T-cell (primary cell): ENCODE measurements at regions not wholly inside any gene's neighbourhood (a gene's known extent, or its start where the extent isn't known, plus 50 kb on each side); places are given as distances from the start of the nearest gene placed in this dataset.

Experiments used
- ATAC-seq, 4 experiments: fragments of 200-7000 bp in 3 of 4; fragments of 150-1000 bp in 1 of 4; cut with Tn5 transposase; replicated peaks in 1 of 4; 1 replicate in 3 of 4; 2 replicates in 1 of 4; pipeline ENCODE4 v1.10.0; 2021; ENCODE audit warnings: moderate library complexity in 3 of 4, mild to moderate bottlenecking in 2 of 4, moderate number of reproducible peaks in 1 of 4
- CTCF ChIA-PET, 2 donors: fragments of 300-600 bp; sonication (Branson Sonifier 250); formaldehyde crosslinking; loops; one replicate each; lab custom pipeline; 2022; ENCODE audit warnings: antibody characterized with exemption in 2 of 2; lab: Charles Lee
- POLR2A ChIA-PET, 2 donors: fragments of 300-600 bp; sonication (Branson Sonifier 250); formaldehyde crosslinking; loops; one replicate each; lab custom pipeline; 2022; ENCODE audit warnings: antibody characterized with exemption in 2 of 2; lab: Charles Lee
- DNase-seq, 35 experiments: peaks; one replicate each; pipeline versions ENCODE4 v3.0.0 to v3.0.0-alpha.2; 2013 to 2023
- H3K27ac ChIP-seq: one replicate; pipeline ENCODE4 v1.5.1; 2013; ENCODE audit warnings: low read length
- H3K27me3 ChIP-seq, 2 experiments: replicated peaks in 1 of 2; 1 replicate in 1 of 2; 2 replicates in 1 of 2; pipeline versions ENCODE4 v1.6.1 to v1.7.0; 2013; ENCODE audit warnings: low read length in 1 of 2, mixed read lengths in 1 of 2; ENCODE audit not compliant: control insufficient read depth in 2 of 2, insufficient read depth in 2 of 2; ENCODE audit errors: extremely low read depth in 1 of 2
- H3K36me3 ChIP-seq, 2 donors: 1 replicate in 1 of 2; 2 replicates in 1 of 2; pipeline versions ENCODE4 v1.6.1 to v1.7.0; 2013; ENCODE audit warnings: low read length in 1 of 2; ENCODE audit not compliant: control insufficient read depth in 2 of 2, insufficient read depth in 1 of 2; ENCODE audit errors: extremely low read depth in 1 of 2
- H3K4me1 ChIP-seq, 2 experiments: 1 replicate in 1 of 2; 2 replicates in 1 of 2; pipeline versions ENCODE4 v1.6.1 to v1.7.0; 2013; ENCODE audit warnings: low read length in 2 of 2, mixed read lengths in 1 of 2; ENCODE audit not compliant: insufficient read depth in 2 of 2, control insufficient read depth in 1 of 2; ENCODE audit errors: extremely low read depth in 1 of 2
- H3K4me3 ChIP-seq, 2 donors: 1 replicate in 1 of 2; 2 replicates in 1 of 2; pipeline versions ENCODE4 v1.5.1 to v1.7.0; 2013; ENCODE audit warnings: mild to moderate bottlenecking in 2 of 2, low read length in 1 of 2, moderate library complexity in 1 of 2; ENCODE audit not compliant: control insufficient read depth in 1 of 2; ENCODE audit errors: extremely low read depth in 1 of 2
- H3K9me3 ChIP-seq: 2 replicates; pipeline ENCODE4 v1.7.0; 2013
- H3K27ac Mint-ChIP-seq, 2 donors: one replicate each; pipeline ENCODE4 v1.8.0; 2020 to 2021; ENCODE audit warnings: mild to moderate bottlenecking in 2 of 2, mixed read lengths in 2 of 2
- H3K27me3 Mint-ChIP-seq, 2 donors: one replicate each; pipeline ENCODE4 v1.8.0; 2021 to 2022; ENCODE audit warnings: mixed read lengths in 2 of 2
- H3K36me3 Mint-ChIP-seq: one replicate; pipeline ENCODE4 v1.8.0; 2021; ENCODE audit warnings: mixed read lengths
- H3K4me1 Mint-ChIP-seq, 3 donors: one replicate each; pipeline ENCODE4 v1.8.0; 2020 to 2022; ENCODE audit warnings: mixed read lengths in 3 of 3, mild to moderate bottlenecking in 1 of 3
- H3K4me3 Mint-ChIP-seq, 3 donors: one replicate each; pipeline ENCODE4 v1.8.0; 2020 to 2022; ENCODE audit warnings: mild to moderate bottlenecking in 3 of 3, mixed read lengths in 3 of 3, moderate library complexity in 3 of 3
- H3K9me3 Mint-ChIP-seq, 3 donors: one replicate each; pipeline ENCODE4 v1.8.0; 2020 to 2022; ENCODE audit warnings: mixed read lengths in 3 of 3
- WGBS: methylation state at CpG from one replicate; pipeline ENCODE4 v1.1.5; 2013; ENCODE audit warnings: missing lambda C conversion rate; ENCODE audit not compliant: insufficient coverage; 5-methylcytosine and 5-hydroxymethylcytosine counted together

DNA sequence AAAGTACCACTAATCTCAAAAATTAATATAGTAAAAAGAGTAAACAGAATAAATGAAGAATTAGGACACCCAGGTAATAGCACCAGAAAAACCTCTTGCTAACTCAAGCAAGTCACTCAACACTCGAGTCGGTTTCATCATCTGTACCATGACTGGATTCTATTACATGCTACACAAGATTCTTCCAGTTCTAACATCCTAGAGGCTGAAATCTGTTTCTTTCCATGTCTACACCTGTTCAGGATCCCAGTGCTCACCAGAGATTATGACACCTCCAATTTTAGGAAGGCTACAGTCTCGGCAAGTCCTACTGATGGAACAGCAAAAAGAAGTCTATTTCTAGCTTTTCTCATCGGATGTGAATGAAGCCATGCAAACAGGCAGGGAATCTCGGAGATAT lies 95.3 kb upstream of the ANK3 start:
- H3K4me1 ChIP-seq, result no peaks in the 10 kb centered on the region
- H3K27ac ChIP-seq, result no peak overlapping the region
- ChIA-PET CTCF (no interaction called here), POLR2A (no interaction called here)
- Mint-ChIP-seq H3K27ac (no peak overlapping the region), H3K4me3 (no peak overlapping the region), H3K36me3 (peaks cover 8% of the 10 kb centered on the region), H3K4me1 (peaks cover 8 to 13% (median 9%) of the 10 kb centered on the region in 3 donors), H3K9me3 (no peaks in the 10 kb centered on the region), H3K27me3 (no peaks in the 10 kb centered on the region)
- H3K9me3 ChIP-seq, result no peaks in the 10 kb centered on the region
- no peaks in the 10 kb centered on the region for H3K27me3 ChIP-seq
- H3K36me3 ChIP-seq, result no peaks in the 10 kb centered on the region
- no peak for DNase-seq
- no peak for ATAC-seq
- 88% methylated on average over 5 of the region's 5 CpGs for WGBS
- no peak overlapping the region for H3K4me3 ChIP-seq

- H3K4me1 ChIP-seq, result no peaks in the 10 kb centered on the region
- H3K36me3 Mint-ChIP-seq, result peaks cover 6% of the 10 kb centered on the region
- H3K4me1 Mint-ChIP-seq, result peaks cover 9 to 22% (median 14%) of the 10 kb centered on the region in 3 donors
- H3K4me3 ChIP-seq, result no peak overlapping the region
- H3K27ac ChIP-seq, result no peak overlapping the region
- ChIA-PET POLR2A (no interaction called here), CTCF (no interaction called here)
- no peaks in the 10 kb centered on the region for H3K27me3 Mint-ChIP-seq
- no peak for DNase-seq
- WGBS, result 75% methylated on average over 5 of the region's 8 CpGs
- H3K9me3 Mint-ChIP-seq, result no peaks in the 10 kb centered on the region
- H3K4me3 Mint-ChIP-seq, result no peak overlapping the region
- ATAC-seq, result no peak
- no peaks in the 10 kb centered on the region for H3K27me3 ChIP-seq
- no peak overlapping the region for H3K27ac Mint-ChIP-seq
- H3K36me3 ChIP-seq, result no peaks in the 10 kb centered on the region
- H3K9me3 ChIP-seq, result no peaks in the 10 kb centered on the region
Observed at GRCh38 chr10:60480865-60481563, 91.3 kb upstream of the ANK3 start.

DNA sequence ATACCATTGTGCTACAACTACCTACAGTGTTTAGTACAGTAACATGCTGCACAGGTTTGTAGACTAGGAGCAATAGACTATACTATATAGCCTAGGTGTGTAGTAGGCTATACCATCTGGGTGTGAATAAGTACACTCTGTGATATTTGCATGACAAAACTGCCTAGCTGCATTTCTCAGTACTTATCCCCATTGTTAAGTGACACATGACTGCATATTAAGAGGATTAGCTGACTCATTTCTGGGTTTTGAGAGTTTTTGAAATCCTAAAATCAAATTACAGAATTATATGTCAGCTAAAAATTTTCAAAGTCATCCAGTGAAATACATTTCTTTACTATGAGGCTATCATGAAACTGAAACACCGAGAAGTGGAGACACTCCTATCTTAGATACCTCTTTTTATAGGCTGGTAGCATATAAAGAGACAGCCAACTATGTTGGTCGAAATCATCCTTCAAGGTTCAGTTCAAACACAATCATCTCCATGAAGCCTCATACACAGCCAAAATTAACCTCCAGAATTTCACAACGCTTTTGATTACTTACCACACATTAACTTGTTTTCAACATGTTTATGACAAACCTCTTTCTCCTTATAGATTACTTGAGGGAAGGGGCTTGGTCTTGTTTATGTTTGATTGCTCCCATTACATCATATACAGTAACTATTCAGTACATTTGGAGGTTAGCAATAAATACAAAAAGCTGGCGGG lies 89.8 kb upstream of the ANK3 start:
- Histone ChIP-seq H3K27ac (no peak overlapping the region), H3K36me3 (no peaks in the 10 kb centered on the region), H3K27me3 (no peaks in the 10 kb centered on the region), H3K4me1 (no peaks in the 10 kb centered on the region), H3K9me3 (no peaks in the 10 kb centered on the region), H3K4me3 (no peak overlapping the region)
- CTCF ChIA-PET, result interaction anchor here in 1 of 2 donors (0.7 kb wide), 1 partner anchor 139 kb away, joined by 3 read pairs; no protein-coding TSS in a partner anchor
- WGBS, result 72% methylated on average over 3 of the region's 4 CpGs
- POLR2A ChIA-PET, result interaction anchor here in 1 of 2 donors (0.5 to 0.6 kb wide), 2 partner anchors 27 to 32 kb away, joined by 3 to 4 read pairs; no protein-coding TSS in a partner anchor
- Mint-ChIP-seq H3K4me1 (peaks cover 9 to 25% (median 12%) of the 10 kb centered on the region in 3 donors), H3K4me3 (no peak overlapping the region), H3K9me3 (no peaks in the 10 kb centered on the region), H3K27ac (no peak overlapping the region), H3K27me3 (no peaks in the 10 kb centered on the region), H3K36me3 (peaks cover 3% of the 10 kb centered on the region)
- no peak for ATAC-seq
- DNase-seq, result no peak

DNA sequence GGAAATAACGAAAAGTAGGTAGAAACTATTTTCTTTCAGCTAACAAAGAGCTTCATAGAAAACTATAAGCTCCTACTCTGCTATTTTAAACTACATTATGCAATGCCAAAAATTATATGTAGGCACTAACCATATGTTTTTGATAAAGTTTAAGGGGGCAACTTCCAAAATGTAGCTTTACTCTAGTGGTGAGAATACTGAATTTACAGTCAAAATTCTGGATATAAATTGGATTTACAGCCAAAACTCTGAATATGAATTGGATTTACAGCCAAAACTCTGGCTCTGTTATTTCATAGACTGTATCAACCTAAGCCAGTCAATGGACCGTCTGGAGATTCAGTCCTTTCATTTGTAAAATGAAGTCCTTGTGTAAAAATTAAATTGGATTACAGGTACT lies 86.8 kb upstream of the ANK3 start:
- Mint-ChIP-seq H3K4me3 (no peak overlapping the region), H3K27me3 (no peaks in the 10 kb centered on the region), H3K27ac (no peak overlapping the region), H3K36me3 (peaks cover 7% of the 10 kb centered on the region), H3K9me3 (no peaks in the 10 kb centered on the region), H3K4me1 (peaks cover 5 to 25% (median 12%) of the 10 kb centered on the region in 3 donors)
- Histone ChIP-seq H3K9me3 (no peaks in the 10 kb centered on the region), H3K27ac (no peak overlapping the region), H3K4me1 (no peaks in the 10 kb centered on the region), H3K36me3 (no peaks in the 10 kb centered on the region), H3K27me3 (no peaks in the 10 kb centered on the region), H3K4me3 (no peak overlapping the region)
- no peak for DNase-seq
- no CpG with 5 or more reads among the region's 2 CpGs for WGBS
- ChIA-PET POLR2A (no interaction called here), CTCF (interaction anchor here in 1 of 2 donors (0.5 kb wide), 1 partner anchor 156 kb away, joined by 3 read pairs; no protein-coding TSS in a partner anchor)
- no peak for ATAC-seq

DNA sequence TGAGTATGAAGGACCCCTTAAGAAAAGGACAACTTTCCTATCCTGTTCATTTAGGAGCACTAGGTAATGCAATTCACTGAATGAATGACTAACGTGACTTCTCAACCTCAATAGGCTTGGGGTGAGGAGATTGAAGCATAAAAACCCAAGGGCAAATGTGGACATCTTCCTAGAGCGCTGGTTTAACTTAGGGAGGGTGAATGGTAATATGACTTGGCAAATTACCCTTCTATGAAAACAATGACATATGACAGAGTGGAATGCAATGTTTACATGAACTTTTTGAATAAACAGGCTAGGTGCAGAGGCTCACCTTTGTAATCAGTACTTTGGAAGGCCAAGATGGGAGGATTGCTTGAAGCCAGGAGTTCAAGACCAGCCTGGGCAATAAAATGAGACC lies 83.9 kb upstream of the ANK3 start:
- peaks cover 5 to 12% (median 5%) of the 10 kb centered on the region in 3 donors for H3K4me1 Mint-ChIP-seq
- H3K9me3 ChIP-seq, result no peaks in the 10 kb centered on the region
- H3K36me3 Mint-ChIP-seq, result peaks cover 4% of the 10 kb centered on the region
- no peaks in the 10 kb centered on the region for H3K27me3 Mint-ChIP-seq
- no peak overlapping the region for H3K4me3 Mint-ChIP-seq
- no peak for ATAC-seq
- H3K27me3 ChIP-seq, result no peaks in the 10 kb centered on the region
- no peak overlapping the region for H3K27ac ChIP-seq
- H3K27ac Mint-ChIP-seq, result no peak overlapping the region
- no CpG with 5 or more reads among the region's 2 CpGs for WGBS
- no peaks in the 10 kb centered on the region for H3K36me3 ChIP-seq
- no peak overlapping the region for H3K4me3 ChIP-seq
- no peak for DNase-seq
- CTCF ChIA-PET, result no interaction called here
- no peaks in the 10 kb centered on the region for H3K9me3 Mint-ChIP-seq
- H3K4me1 ChIP-seq, result no peaks in the 10 kb centered on the region
- POLR2A ChIA-PET, result no interaction called here

GRCh38 chr10:60470091-60470490 lies 80.4 kb upstream of the ANK3 start:
- POLR2A ChIA-PET, result interaction anchor here in 1 of 2 donors (0.6 kb wide), 1 partner anchor 162 kb away, joined by 4 read pairs; no protein-coding TSS in a partner anchor
- DNase-seq (no peak), ATAC-seq (no peak)
- Histone ChIP-seq H3K4me3 (no peak overlapping the region), H3K27ac (no peak overlapping the region), H3K9me3 (no peaks in the 10 kb centered on the region), H3K4me1 (no peaks in the 10 kb centered on the region), H3K27me3 (no peaks in the 10 kb centered on the region), H3K36me3 (peaks cover 0 to 3% of the 10 kb centered on the region in 2 donors)
- peaks cover 13% of the 10 kb centered on the region for H3K36me3 Mint-ChIP-seq
- 100% methylated on average over 1 of the region's 5 CpGs for WGBS
- H3K4me3 Mint-ChIP-seq, result no peak overlapping the region
- peaks cover 3 to 8% (median 5%) of the 10 kb centered on the region in 3 donors for H3K4me1 Mint-ChIP-seq
- no peaks in the 10 kb centered on the region for H3K9me3 Mint-ChIP-seq
- H3K27me3 Mint-ChIP-seq, result no peaks in the 10 kb centered on the region
- H3K27ac Mint-ChIP-seq, result no peak overlapping the region
- CTCF ChIA-PET, result interaction anchor here in 1 of 2 donors (0.5 kb wide), 1 partner anchor 239 kb away, joined by 4 read pairs; no protein-coding TSS in a partner anchor
